ENCODE measurements at regions not wholly inside any gene's neighbourhood (a gene's known extent, or its start where the extent isn't known, plus 50 kb on each side); places are given as distances from the start of the nearest gene placed in this dataset.
"Not testable (repeated sequence)": the region's sequence is repeated elsewhere in the genome, so short reads cannot be mapped to it uniquely, and the experiment has no call there.

GRCh38 chr10:46733635-46734261, 154.8 kb downstream of the SYT15 start:
- DNase-seq, H3K36me3 ChIP-seq, H3K9me3 ChIP-seq, H3K27me3 ChIP-seq, H3K4me3 ChIP-seq: not testable (repeated sequence)

DNA sequence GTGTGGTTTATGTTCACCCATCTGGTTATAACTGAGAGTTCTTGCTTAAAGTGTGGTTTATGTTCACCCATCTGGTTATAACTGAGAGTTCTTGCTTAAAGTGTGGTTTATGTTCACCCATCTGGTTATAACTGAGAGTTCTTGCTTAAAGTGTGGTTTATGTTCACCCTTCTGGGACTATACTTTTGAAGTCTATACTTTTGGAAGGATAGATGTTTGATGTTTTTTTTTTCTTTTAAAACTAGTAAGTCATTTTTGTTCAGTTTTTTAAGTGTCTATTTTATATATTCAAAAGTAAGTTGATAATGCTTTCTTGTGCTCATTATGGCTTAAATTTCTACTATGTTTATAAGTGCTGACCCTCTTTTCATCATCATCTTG, 155.3 kb downstream of the SYT15 start:
- not testable (repeated sequence) for H3K9me3 ChIP-seq, H3K36me3 ChIP-seq, H3K27me3 ChIP-seq, H3K4me3 ChIP-seq, DNase-seq

GRCh38 chr10:46739919-46740318, 161.0 kb downstream of the SYT15 start:
- not testable (repeated sequence) for H3K4me3 ChIP-seq, H3K9me3 ChIP-seq, H3K36me3 ChIP-seq, H3K27me3 ChIP-seq, DNase-seq

DNA sequence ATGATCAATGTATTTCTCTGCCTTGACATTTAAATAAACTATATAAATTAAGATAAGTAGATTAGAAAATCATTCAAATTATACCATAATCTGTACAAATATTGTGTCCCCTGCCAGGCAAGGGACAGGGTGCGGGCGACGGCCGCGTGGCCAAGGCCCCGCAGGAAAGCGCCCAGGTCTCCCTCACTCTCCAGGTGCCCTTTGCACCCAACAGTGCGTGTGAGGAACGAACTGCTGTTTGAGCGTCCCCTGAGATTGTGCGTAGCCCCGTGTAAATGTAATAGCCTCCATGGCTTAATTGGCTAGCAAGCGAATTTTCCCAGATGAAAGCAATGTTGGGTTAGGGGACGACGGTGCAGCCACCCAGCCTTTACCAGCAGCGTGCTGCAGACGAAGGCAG, 161.4 kb downstream of the SYT15 start:
- not testable (repeated sequence) for H3K4me3 ChIP-seq, DNase-seq

GRCh38 chr10:46749003-46749402, 162.2 kb upstream of the PTPN20 start:
- H3K9me3 ChIP-seq, DNase-seq, H3K27me3 ChIP-seq, H3K4me3 ChIP-seq, H3K36me3 ChIP-seq: not testable (repeated sequence)

More for the DNA sequence above, 161.4 kb downstream of the SYT15 start:
- H3K9me3 ChIP-seq, H3K36me3 ChIP-seq, H3K27me3 ChIP-seq: not testable (repeated sequence)

- not testable (repeated sequence) for H3K9me3 ChIP-seq, H3K4me3 ChIP-seq, H3K36me3 ChIP-seq, DNase-seq, H3K27me3 ChIP-seq
Measured at GRCh38 chr10:46749470-46749869, 161.8 kb upstream of the PTPN20 start.

GRCh38 chr10:46753763-46754162, 157.5 kb upstream of the PTPN20 start:
- DNase-seq, H3K36me3 ChIP-seq, H3K27me3 ChIP-seq, H3K4me3 ChIP-seq, H3K9me3 ChIP-seq: not testable (repeated sequence)

GRCh38 chr10:46761471-46761870, 149.8 kb upstream of the PTPN20 start:
- not testable (repeated sequence) for DNase-seq, H3K27me3 ChIP-seq, H3K36me3 ChIP-seq, H3K4me3 ChIP-seq, H3K9me3 ChIP-seq

DNA sequence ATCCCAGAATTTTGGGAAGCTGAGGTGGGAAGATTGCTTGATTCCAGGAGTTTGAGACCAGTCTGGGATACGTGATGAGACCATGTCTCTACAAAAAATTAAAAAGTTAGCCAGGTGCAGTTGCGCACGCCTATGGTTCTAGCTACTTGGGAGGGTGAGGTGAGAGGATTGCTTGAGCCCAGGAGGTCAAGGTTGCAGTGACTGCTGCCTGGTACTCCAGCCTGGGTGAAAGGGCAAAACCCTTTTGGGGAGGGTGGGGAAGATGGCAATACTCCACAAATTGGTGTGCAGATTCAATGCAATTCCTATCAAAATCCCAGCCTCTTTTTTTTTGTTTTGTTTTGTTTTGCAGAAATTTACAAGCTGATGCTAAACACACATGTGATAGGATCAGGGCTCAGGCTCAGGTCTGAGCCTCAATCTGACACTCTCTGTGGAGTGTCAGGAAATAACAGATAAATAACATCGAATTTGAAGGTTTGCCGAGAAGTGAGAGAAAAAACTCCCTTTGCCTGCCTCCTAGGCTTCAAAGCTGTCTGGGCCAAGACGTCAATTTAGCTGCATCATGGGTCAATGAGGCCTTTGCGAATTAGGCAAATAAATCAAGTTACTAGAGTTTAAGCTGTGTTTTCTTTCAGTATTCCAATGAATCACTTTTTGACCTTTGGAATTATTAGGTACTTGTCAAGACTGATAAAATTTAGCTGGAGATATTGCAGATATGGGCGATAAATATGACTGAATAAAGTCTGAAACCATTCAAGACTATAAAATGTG, 142.5 kb upstream of the PTPN20 start:
- not testable (repeated sequence) for H3K4me3 ChIP-seq, H3K36me3 ChIP-seq, H3K27me3 ChIP-seq, H3K9me3 ChIP-seq, DNase-seq

GRCh38 chr10:46773178-46773896, 137.9 kb upstream of the PTPN20 start:
- H3K36me3 ChIP-seq, H3K9me3 ChIP-seq, DNase-seq, H3K4me3 ChIP-seq, H3K27me3 ChIP-seq: not testable (repeated sequence)

GRCh38 chr10:46773897-46774236, 137.4 kb upstream of the PTPN20 start:
- H3K4me3 ChIP-seq, H3K27me3 ChIP-seq, DNase-seq, H3K36me3 ChIP-seq, H3K9me3 ChIP-seq: not testable (repeated sequence)

- H3K9me3 ChIP-seq, H3K36me3 ChIP-seq, DNase-seq, H3K27me3 ChIP-seq, H3K4me3 ChIP-seq: not testable (repeated sequence)
Measured at GRCh38 chr10:46774366-46774765, 136.9 kb upstream of the PTPN20 start.

DNA sequence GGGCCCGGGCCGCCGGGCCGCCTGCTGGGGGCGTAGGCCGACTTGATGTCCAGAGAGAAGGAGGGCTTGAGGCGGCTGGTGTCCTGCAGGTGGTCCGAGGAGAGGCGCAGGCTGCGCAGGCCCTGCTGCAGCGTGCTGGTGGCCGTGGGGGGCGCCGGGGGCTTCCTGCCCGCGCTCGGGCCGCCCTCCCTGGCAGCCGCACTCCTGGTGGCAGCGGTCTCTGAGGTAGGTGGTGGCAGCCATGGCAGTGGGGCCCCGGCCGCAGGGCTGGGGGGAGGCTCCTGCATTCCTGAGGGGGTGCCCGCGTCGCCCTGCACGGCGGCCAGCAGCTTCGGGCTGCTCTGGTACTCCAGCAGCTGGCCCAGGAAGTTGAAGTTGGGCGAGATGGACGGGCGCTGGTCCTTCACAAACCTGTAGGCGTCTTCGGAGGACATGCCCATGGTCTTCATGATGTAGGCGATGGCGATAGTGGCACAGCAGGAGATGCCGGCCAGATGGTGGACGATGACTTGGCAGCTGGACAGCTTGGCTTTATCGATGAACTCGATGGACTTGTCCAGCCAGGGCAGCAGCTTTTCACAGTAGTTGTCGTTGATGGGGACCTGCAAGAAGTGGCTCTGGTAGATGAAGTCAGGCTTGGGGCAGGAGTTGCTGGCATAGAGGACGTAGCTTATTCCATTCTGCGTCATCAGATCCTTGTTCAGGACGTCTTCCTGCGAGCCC, 136.1 kb upstream of the PTPN20 start:
- not testable (repeated sequence) for DNase-seq, H3K9me3 ChIP-seq, H3K36me3 ChIP-seq

GRCh38 chr10:46775668-46776059, 135.6 kb upstream of the PTPN20 start:
- H3K36me3 ChIP-seq, H3K9me3 ChIP-seq, H3K4me3 ChIP-seq, H3K27me3 ChIP-seq, DNase-seq: not testable (repeated sequence)

More for the DNA sequence above, 136.1 kb upstream of the PTPN20 start:
- not testable (repeated sequence) for H3K27me3 ChIP-seq, H3K4me3 ChIP-seq

- DNase-seq: peak; percentile 67
- not testable (repeated sequence) for H3K4me3 ChIP-seq, H3K9me3 ChIP-seq, H3K36me3 ChIP-seq, H3K27me3 ChIP-seq
Measured at GRCh38 chr10:46779571-46779970, 131.7 kb upstream of the PTPN20 start.

DNA sequence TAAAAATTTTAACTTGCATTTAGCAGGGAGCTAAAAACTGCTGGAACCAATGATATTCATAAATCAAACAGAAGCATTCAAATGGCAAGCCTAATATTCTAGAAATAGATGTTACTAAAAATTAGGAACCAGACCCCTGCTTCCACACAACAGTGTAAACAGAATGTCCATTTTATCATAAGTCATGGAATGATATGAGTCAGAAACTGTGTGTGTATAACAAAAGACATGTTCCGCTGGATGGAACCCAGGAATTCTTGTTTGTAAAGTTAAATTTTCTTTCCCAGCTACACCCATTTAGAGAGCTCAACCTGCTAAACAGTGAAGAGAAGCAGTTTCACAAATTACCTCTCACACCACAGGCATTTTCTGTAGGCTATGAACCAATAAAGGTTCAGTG, 131.1 kb upstream of the PTPN20 start:
- H3K4me3 ChIP-seq, DNase-seq, H3K9me3 ChIP-seq, H3K27me3 ChIP-seq, H3K36me3 ChIP-seq: not testable (repeated sequence)

DNA sequence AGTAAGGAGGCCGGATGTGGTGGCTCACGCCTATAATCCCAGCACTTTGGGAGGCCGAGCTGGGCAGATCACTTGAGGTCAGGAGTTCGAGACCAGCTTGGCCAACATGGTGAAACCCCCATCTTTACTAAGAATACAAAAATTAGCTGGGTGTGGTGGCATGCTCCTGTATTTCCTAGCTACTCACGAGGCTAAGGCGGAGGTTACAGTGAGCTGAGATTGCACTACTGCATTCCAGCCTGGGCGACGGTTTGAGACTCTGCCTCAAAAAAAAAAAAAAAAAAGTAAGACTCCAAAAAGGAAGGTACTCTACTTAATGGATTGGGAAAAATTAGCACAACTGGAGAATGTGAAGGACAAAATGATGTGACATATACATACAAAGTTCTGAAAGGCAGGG, 130.2 kb upstream of the PTPN20 start:
- not testable (repeated sequence) for H3K4me3 ChIP-seq, H3K27me3 ChIP-seq, H3K9me3 ChIP-seq, DNase-seq, H3K36me3 ChIP-seq
